C4-2B (cell line): ENCODE measurements at regions not wholly inside any gene's neighbourhood (a gene's known extent, or its start where the extent isn't known, plus 50 kb on each side); places are given as distances from the start of the nearest gene placed in this dataset.

Source experiments
- ZFX ChIP-seq: fragments of 450-650 bp; IDR thresholded peaks from 2 replicates; pipeline ENCODE4 v1.6.1; 2017
- TF ChIP-seq, protein P1 (sequence below): fragments of 450-650 bp; conservative IDR thresholded peaks from 2 replicates; pipeline ENCODE4 v1.5.1; 2017; ENCODE audit warnings: mild to moderate bottlenecking

DNA sequence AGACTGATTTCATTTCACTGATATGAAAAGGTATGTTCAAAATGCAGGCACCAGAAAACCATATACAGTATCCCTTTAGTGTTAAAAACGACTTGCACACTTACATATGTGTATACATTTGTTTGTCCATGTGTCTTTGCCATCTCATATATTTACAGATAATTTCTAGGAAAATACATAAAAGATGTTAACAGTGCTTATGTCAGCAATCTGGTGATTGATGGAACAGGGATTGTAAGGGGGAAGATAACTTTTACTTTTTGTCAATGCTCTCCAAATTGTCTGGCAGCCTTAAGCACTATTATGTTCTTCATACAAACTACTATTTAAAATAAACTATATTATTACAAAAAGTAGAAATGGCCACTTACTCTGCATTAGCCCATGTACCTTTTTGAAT is 238.5 kb upstream of the DEFB112 start:
- TF ChIP-seq, protein P1, sequence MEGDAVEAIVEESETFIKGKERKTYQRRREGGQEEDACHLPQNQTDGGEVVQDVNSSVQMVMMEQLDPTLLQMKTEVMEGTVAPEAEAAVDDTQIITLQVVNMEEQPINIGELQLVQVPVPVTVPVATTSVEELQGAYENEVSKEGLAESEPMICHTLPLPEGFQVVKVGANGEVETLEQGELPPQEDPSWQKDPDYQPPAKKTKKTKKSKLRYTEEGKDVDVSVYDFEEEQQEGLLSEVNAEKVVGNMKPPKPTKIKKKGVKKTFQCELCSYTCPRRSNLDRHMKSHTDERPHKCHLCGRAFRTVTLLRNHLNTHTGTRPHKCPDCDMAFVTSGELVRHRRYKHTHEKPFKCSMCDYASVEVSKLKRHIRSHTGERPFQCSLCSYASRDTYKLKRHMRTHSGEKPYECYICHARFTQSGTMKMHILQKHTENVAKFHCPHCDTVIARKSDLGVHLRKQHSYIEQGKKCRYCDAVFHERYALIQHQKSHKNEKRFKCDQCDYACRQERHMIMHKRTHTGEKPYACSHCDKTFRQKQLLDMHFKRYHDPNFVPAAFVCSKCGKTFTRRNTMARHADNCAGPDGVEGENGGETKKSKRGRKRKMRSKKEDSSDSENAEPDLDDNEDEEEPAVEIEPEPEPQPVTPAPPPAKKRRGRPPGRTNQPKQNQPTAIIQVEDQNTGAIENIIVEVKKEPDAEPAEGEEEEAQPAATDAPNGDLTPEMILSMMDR, result no peak
- no peak for TF ChIP-seq ZFX
